H1 (cell line): ENCODE measurements at regions not wholly inside any gene's neighbourhood (a gene's known extent, or its start where the extent isn't known, plus 50 kb on each side); places are given as distances from the start of the nearest gene placed in this dataset.

ENCODE experiments used
- CBX5 ChIP-seq: fragments of 300-800, 300-1000 bp; sonication (generic); IDR thresholded peaks from 2 replicates; pipeline ENCODE4 v1.7.1; 2016; ENCODE audit warnings: antibody characterized with exemption, low read length, low read depth
- CTCF ChIP-seq, 3 experiments: IDR thresholded peaks; 1 replicate in 2 of 3; 2 replicates in 1 of 3; pipeline versions ENCODE4 v1.5.1 to v1.6.1; 2011; ENCODE audit warnings: low read length in 3 of 3, mild to moderate bottlenecking in 3 of 3, inconsistent platforms in 2 of 3, low read depth in 1 of 3, moderate library complexity in 1 of 3; ENCODE audit not compliant: insufficient read depth in 1 of 3; ENCODE audit errors: control extremely low read depth in 1 of 3
- KDM1A ChIP-seq: fragments of 200-600, 300-600 bp; sonication (generic); IDR thresholded peaks from 2 replicates; pipeline ENCODE4 v1.7.1; 2016; ENCODE audit warnings: mild to moderate bottlenecking, low read length, borderline replicate concordance
- POLR2AphosphoS5 ChIP-seq: IDR thresholded peaks from 2 replicates; pipeline ENCODE4 v1.6.1; 2011; ENCODE audit warnings: low read depth, low read length
- USF2 ChIP-seq: IDR thresholded peaks from 2 replicates; pipeline ENCODE4 v1.6.1; 2011; ENCODE audit warnings: low read length, improper control_type of control experiment

GRCh38 chr11:56890584-56891305, 98.0 kb upstream of the OR5AK2 start (continued):
- no peak for TF ChIP-seq CTCF (IDR thresholded peaks at IDR 0.05; ENCODE audit: control extremely low read depth in 1 of 3, insufficient read depth in 1 of 3, low read depth in 1 of 3, low read length in 3 of 3)
- TF ChIP-seq USF2, result no peak
- no peak for TF ChIP-seq KDM1A
- no peak for TF ChIP-seq CBX5
- no peak for TF ChIP-seq POLR2AphosphoS5
